ENCODE measurements at regions not wholly inside any gene's neighbourhood (a gene's known extent, or its start where the extent isn't known, plus 50 kb on each side); places are given as distances from the start of the nearest gene placed in this dataset.

DNA sequence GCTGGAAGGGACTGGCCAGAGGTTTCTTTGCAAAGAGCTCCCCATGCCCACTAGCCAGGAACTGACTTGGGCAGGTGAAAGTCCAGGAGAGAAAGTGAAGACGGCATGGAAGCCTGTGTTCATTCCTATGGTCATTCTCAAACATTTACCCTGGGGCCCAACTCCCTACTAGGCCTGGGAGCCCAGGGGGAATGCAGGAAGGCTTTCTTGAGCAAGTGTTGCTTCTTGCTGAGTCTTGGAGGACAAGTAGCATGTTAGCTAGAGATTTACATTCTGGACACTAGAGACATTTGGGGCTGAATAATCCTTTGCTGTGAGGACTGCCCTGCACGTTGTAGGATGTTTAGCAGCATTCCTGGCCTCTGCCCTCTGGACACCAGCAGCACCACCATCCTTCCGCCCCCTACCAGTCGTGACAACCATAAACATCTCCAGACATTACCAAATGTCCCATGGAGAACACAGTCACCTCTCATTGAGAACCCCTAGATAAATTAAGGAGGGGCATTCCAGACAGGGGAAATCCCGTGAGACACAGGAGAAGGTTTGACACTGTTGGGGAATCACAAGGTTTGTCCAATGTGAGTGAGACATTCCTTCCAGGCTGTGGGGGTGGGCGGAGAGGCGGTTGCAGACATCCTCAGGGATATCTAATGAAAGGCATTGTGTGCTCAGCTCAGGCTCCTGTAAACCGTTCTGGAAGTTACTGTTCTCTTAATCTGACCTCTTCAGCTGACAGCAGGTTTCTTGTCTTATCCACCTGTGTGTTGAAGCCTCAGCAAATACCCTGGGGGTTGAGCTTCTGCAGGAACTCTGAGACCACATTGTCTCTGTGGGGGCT is 236.2 kb downstream of the TLE3 start:
- Mint-ChIP-seq H3K27me3 (ENCODE audit: low read depth in 2 of 2) (peaks cover 12 to 15% of the 10 kb centered on the region in 2 donors), H3K9me3 (no peaks in the 10 kb centered on the region), H3K4me3 (no peak overlapping the region), H3K36me3 (no peaks in the 10 kb centered on the region), H3K4me1 (peaks cover 6 to 11% of the 10 kb centered on the region in 2 donors), H3K27ac (no peak overlapping the region)
- no peaks in the 10 kb centered on the region for H3K27me3 ChIP-seq (ENCODE audit: control insufficient read depth, insufficient read depth, low read length)
- ATAC-seq, result no peak
- no peak overlapping the region for H3K27ac ChIP-seq (ENCODE audit: low read length)
- intact Hi-C loops (cut with micrococcal nuclease), result no loop called here
- H3K4me1 ChIP-seq (ENCODE audit: control insufficient read depth, insufficient read depth, low read length), result peaks cover 13% of the 10 kb centered on the region
- 80% methylated on average over 8 of the region's 8 CpGs for WGBS (ENCODE audit: insufficient coverage)
- H3K36me3 ChIP-seq (ENCODE audit: control insufficient read depth, insufficient read depth, low read length), result no peaks in the 10 kb centered on the region
- H3K9me3 ChIP-seq (ENCODE audit: control insufficient read depth, insufficient read depth, low read length), result no peaks in the 10 kb centered on the region
- no peak for DNase-seq
- TF ChIP-seq, protein P1, sequence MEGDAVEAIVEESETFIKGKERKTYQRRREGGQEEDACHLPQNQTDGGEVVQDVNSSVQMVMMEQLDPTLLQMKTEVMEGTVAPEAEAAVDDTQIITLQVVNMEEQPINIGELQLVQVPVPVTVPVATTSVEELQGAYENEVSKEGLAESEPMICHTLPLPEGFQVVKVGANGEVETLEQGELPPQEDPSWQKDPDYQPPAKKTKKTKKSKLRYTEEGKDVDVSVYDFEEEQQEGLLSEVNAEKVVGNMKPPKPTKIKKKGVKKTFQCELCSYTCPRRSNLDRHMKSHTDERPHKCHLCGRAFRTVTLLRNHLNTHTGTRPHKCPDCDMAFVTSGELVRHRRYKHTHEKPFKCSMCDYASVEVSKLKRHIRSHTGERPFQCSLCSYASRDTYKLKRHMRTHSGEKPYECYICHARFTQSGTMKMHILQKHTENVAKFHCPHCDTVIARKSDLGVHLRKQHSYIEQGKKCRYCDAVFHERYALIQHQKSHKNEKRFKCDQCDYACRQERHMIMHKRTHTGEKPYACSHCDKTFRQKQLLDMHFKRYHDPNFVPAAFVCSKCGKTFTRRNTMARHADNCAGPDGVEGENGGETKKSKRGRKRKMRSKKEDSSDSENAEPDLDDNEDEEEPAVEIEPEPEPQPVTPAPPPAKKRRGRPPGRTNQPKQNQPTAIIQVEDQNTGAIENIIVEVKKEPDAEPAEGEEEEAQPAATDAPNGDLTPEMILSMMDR (IDR thresholded peaks at IDR 0.05), result no peak
- H3K4me3 ChIP-seq (ENCODE audit: low read length), result no peak overlapping the region

DNA sequence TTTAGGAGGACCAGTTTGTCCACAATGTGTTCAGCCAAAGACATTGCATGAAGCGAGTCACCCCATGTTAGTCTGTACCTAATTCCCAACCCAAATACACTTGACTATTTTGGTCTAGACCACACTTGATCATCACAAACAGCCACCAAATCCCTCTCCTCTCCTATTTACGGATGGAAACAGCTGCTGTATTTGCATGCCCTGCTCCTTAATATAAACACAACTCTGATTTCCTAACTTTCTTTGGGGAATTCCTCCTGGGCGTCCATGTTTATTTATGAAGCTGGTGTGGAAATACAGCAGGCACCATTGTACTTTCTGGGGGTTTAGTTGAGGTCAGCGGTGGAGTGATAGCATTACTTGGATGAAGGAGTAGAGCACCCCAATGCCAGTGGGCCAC is 235.2 kb downstream of the TLE3 start:
- H3K27me3 ChIP-seq (ENCODE audit: control insufficient read depth, insufficient read depth, low read length), result no peaks in the 10 kb centered on the region
- H3K4me3 ChIP-seq (ENCODE audit: low read length), result no peak overlapping the region
- ATAC-seq (no peak), DNase-seq (no peak)
- H3K9me3 ChIP-seq (ENCODE audit: control insufficient read depth, insufficient read depth, low read length), result no peaks in the 10 kb centered on the region
- Mint-ChIP-seq H3K27me3 (ENCODE audit: low read depth in 2 of 2) (peaks cover 12 to 15% of the 10 kb centered on the region in 2 donors), H3K27ac (no peak overlapping the region), H3K9me3 (no peaks in the 10 kb centered on the region), H3K36me3 (no peaks in the 10 kb centered on the region), H3K4me1 (peaks cover 6 to 11% of the 10 kb centered on the region in 2 donors), H3K4me3 (no peak overlapping the region)
- TF ChIP-seq, protein P1 (IDR thresholded peaks at IDR 0.05), result no peak
- no peak overlapping the region for H3K27ac ChIP-seq (ENCODE audit: low read length)
- H3K4me1 ChIP-seq (ENCODE audit: control insufficient read depth, insufficient read depth, low read length), result peaks cover 10% of the 10 kb centered on the region
- intact Hi-C loops (cut with micrococcal nuclease), result no loop called here
- 96% methylated on average over 4 of the region's 4 CpGs for WGBS (ENCODE audit: insufficient coverage)
- no peaks in the 10 kb centered on the region for H3K36me3 ChIP-seq (ENCODE audit: control insufficient read depth, insufficient read depth, low read length)

DNA sequence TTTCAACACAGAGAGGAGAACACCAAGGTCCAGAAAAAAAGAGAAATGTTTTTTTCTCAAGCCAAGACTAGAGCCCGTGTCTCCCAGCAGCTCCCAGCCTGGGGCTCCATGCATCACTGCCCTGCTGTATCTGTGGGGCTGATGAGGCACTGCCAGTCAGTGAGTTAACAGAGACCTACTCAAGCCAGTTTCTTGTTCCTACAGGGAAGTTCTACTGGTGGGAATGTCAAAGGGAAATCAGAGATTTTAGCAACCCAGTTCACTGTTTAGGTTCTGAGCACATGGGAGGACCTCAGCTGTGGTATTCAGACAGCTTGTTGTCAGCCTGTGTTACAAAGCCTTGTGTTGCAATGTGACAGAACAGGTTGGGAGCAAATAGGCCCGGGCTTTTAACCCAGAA is 234.3 kb downstream of the TLE3 start:
- no peaks in the 10 kb centered on the region for H3K27me3 ChIP-seq (ENCODE audit: control insufficient read depth, insufficient read depth, low read length)
- H3K4me1 ChIP-seq (ENCODE audit: control insufficient read depth, insufficient read depth, low read length), result peaks cover 1% of the 10 kb centered on the region
- peaks cover 0 to 3% of the 10 kb centered on the region in 2 donors for H3K4me1 Mint-ChIP-seq
- no peaks in the 10 kb centered on the region for H3K36me3 ChIP-seq (ENCODE audit: control insufficient read depth, insufficient read depth, low read length)
- no peaks in the 10 kb centered on the region for H3K9me3 ChIP-seq (ENCODE audit: control insufficient read depth, insufficient read depth, low read length)
- TF ChIP-seq, protein P1 (IDR thresholded peaks at IDR 0.05), result no peak
- peaks cover 13 to 15% of the 10 kb centered on the region in 2 donors for H3K27me3 Mint-ChIP-seq (ENCODE audit: low read depth in 2 of 2)
- H3K27ac ChIP-seq (ENCODE audit: low read length), result no peak overlapping the region
- H3K9me3 Mint-ChIP-seq, result no peaks in the 10 kb centered on the region
- H3K36me3 Mint-ChIP-seq, result no peaks in the 10 kb centered on the region
- DNase-seq (no peak), ATAC-seq (no peak)
- 82% methylated on average over 2 of the region's 2 CpGs for whole genome bisulfite sequencing (ENCODE audit: insufficient coverage)
- no peak overlapping the region for H3K4me3 Mint-ChIP-seq
- intact Hi-C loops (cut with micrococcal nuclease), result no loop called here
- H3K4me3 ChIP-seq (ENCODE audit: low read length), result no peak overlapping the region
- H3K27ac Mint-ChIP-seq, result no peak overlapping the region

DNA sequence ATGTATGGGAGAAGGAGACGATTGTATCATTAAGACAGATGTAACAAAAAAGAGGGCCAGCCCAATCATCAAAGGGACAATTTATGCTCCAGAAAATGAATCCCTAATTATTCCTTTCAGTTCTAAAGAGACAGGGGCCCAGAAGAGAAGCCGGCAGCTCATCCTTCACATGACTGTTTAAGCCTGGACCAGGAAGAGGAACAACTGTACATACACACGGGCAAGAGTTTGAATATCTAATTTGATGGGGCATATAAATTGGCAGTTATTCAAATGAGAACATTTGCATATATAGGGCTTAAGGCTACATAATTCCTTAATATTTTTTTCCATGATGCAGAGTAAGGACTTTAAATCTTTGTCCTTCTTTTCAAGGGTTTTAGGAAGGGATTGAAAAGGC is 232.3 kb downstream of the TLE3 start:
- 100% methylated on average over 2 of the region's 3 CpGs for WGBS (ENCODE audit: insufficient coverage)
- intact Hi-C loops (cut with micrococcal nuclease), result no loop called here
- Histone ChIP-seq H3K9me3 (ENCODE audit: control insufficient read depth, insufficient read depth, low read length) (no peaks in the 10 kb centered on the region), H3K4me1 (ENCODE audit: control insufficient read depth, insufficient read depth, low read length) (no peaks in the 10 kb centered on the region), H3K27me3 (ENCODE audit: control insufficient read depth, insufficient read depth, low read length) (no peaks in the 10 kb centered on the region), H3K27ac (ENCODE audit: low read length) (no peak overlapping the region), H3K36me3 (ENCODE audit: control insufficient read depth, insufficient read depth, low read length) (no peaks in the 10 kb centered on the region), H3K4me3 (ENCODE audit: low read length) (no peak overlapping the region)
- Mint-ChIP-seq H3K9me3 (no peaks in the 10 kb centered on the region), H3K4me3 (no peak overlapping the region), H3K4me1 (no peaks in the 10 kb centered on the region), H3K27me3 (ENCODE audit: low read depth in 2 of 2) (peaks cover 11 to 22% of the 10 kb centered on the region in 2 donors), H3K36me3 (no peaks in the 10 kb centered on the region), H3K27ac (no peak overlapping the region)
- ATAC-seq (no peak), DNase-seq (no peak)
- TF ChIP-seq, protein P1 (IDR thresholded peaks at IDR 0.05), result no peak
